ENCODE measurements at regions not wholly inside any gene's neighbourhood (a gene's known extent, or its start where the extent isn't known, plus 50 kb on each side); places are given as distances from the start of the nearest gene placed in this dataset.

GRCh38 chr13:103957939-103958338, 891.7 kb upstream of the SLC10A2 start:
- no peak for TF ChIP-seq POLR2AphosphoS5 (IDR thresholded peaks at IDR 0.05)
- no peak for TF ChIP-seq CTCF (IDR thresholded peaks at IDR 0.05)

Measured in breast epithelium (tissue), 3 donors.